Hepatocyte (in vitro differentiated cells): ENCODE measurements at regions not wholly inside any gene's neighbourhood (a gene's known extent, or its start where the extent isn't known, plus 50 kb on each side); places are given as distances from the start of the nearest gene placed in this dataset.

Experiments used
- DNase-seq: peaks from one replicate; pipeline ENCODE4 v3.0.0-alpha.2; 2016; ENCODE audit warnings: low spot score
- H2AFZ ChIP-seq: fragments of 200-600 bp; sonication (generic); 2 replicates; pipeline ENCODE4 v1.6.0; 2016; ENCODE audit warnings: antibody characterized with exemption, mild to moderate bottlenecking
- H3K27ac ChIP-seq: fragments of 200-600 bp; sonication (generic); 2 replicates; pipeline ENCODE4 v1.5.1; 2016; ENCODE audit warnings: mild to moderate bottlenecking
- H3K27me3 ChIP-seq: fragments of 200-600 bp; sonication (generic); 2 replicates; pipeline ENCODE4 v1.6.1; 2016
- H3K36me3 ChIP-seq: fragments of 200-600 bp; sonication (generic); replicated peaks from 2 replicates; pipeline ENCODE4 v1.5.1; 2016; ENCODE audit warnings: low read depth; ENCODE audit not compliant: insufficient read depth
- H3K4me1 ChIP-seq: fragments of 200-600 bp; sonication (generic); 2 replicates; pipeline ENCODE4 v1.5.1; 2016; ENCODE audit warnings: mild to moderate bottlenecking, moderate library complexity; ENCODE audit not compliant: insufficient read depth
- H3K4me2 ChIP-seq: fragments of 200-600 bp; sonication (generic); 2 replicates; pipeline ENCODE4 v1.6.0; 2016
- H3K4me3 ChIP-seq: fragments of 200-600 bp; sonication (generic); 2 replicates; pipeline ENCODE4 v1.5.1; 2016; ENCODE audit warnings: mild to moderate bottlenecking
- H3K79me2 ChIP-seq: fragments of 200-600 bp; sonication (generic); 2 replicates; pipeline ENCODE4 v1.6.0; 2017; ENCODE audit warnings: mild to moderate bottlenecking
- H3K9me2 ChIP-seq: fragments of 200-600 bp; sonication (generic); replicated peaks from 2 replicates; pipeline ENCODE4 v1.6.0; 2017; ENCODE audit warnings: mild to moderate bottlenecking; ENCODE audit not compliant: insufficient read depth
- H3K9me3 ChIP-seq: fragments of 200-600 bp; sonication (generic); 2 replicates; pipeline ENCODE4 v1.5.1; 2016; ENCODE audit warnings: low read depth, mild to moderate bottlenecking
- H4K20me1 ChIP-seq: fragments of 200-600 bp; sonication (generic); 2 replicates; pipeline ENCODE4 v1.6.0; 2016; ENCODE audit warnings: mild to moderate bottlenecking; ENCODE audit not compliant: insufficient read depth, poor library complexity, severe bottlenecking
- EZH2 ChIP-seq: fragments of 200-600 bp; sonication (generic); IDR thresholded peaks from 2 replicates; pipeline ENCODE4 v1.6.1; 2016; ENCODE audit warnings: antibody characterized with exemption, mild to moderate bottlenecking, borderline replicate concordance
- EZH2phosphoT487 ChIP-seq: fragments of 200-600 bp; sonication (generic); IDR thresholded peaks from one replicate; pipeline ENCODE4 v1.6.1; 2018; ENCODE audit warnings: antibody characterized with exemption, mild to moderate bottlenecking, low read depth, moderate library complexity; ENCODE audit not compliant: unreplicated experiment, severe bottlenecking
- WGBS: methylation state at CpG from one replicate; pipeline ENCODE4 v1.1.6; 2016; ENCODE audit warnings: low lambda C conversion rate; ENCODE audit errors: missing lambda C conversion rate; 5-methylcytosine and 5-hydroxymethylcytosine counted together
- TF ChIP-seq, protein P1 (sequence below): fragments of 200-600 bp; sonication (generic); IDR thresholded peaks from 2 replicates; pipeline ENCODE4 v1.5.1; 2016; ENCODE audit warnings: antibody characterized with exemption, mild to moderate bottlenecking; ENCODE audit not compliant: poor library complexity

DNA sequence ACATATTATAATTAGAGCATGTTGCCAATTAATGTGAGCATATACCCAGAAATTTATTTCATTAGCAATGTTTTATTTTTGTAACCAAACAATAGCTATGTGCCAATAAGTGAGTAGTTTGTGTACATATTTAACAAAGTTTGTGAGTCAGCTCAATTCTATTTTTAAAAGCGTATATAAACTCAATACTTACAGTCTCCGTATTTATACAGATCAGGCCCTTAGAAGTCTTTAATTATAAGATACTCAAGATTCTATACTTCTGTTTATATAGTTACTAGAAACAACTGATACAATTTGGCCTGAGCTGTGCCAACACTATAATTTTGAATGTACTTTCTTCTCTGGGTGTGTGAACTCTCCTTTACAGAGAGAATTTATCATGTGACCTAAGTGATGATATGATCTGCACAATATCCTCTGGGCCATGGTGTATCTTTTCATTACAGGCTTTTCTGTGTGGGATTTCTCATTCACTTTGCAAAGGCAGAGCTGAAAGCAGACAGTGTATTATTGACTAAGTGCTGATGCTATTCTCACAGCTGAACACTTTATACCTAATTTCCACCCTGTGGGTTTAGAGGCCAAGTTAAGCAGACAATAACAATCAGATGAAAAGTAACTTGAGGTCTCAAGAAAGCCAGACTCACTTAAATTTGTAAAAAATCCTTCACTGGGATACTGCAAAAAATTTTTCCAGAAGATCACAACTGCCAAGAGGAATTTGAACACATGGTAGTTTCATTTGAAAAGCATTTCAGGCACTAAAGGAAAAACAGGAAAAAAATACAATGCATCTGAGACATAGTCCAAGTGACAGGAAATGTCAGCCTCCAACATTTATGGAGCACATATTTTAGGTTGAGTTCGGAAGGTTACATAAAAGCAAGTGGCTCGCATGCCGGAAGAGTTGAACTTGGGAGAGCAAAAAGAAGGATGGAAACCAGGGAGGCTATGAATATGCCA lies 277.9 kb upstream of the SEMA6D start:
- WGBS, result 70% methylated on average over 5 of the region's 5 CpGs
- H3K27ac ChIP-seq, result no peak overlapping the region
- no peaks in the 10 kb centered on the region for H3K27me3 ChIP-seq
- no peaks in the 10 kb centered on the region for H3K9me2 ChIP-seq
- H3K4me2 ChIP-seq, result no peak overlapping the region
- H3K4me1 ChIP-seq, result peaks cover 3% of the 10 kb centered on the region
- H4K20me1 ChIP-seq, result no peaks in the 10 kb centered on the region
- H3K36me3 ChIP-seq, result no peaks in the 10 kb centered on the region
- no peak overlapping the region for H3K4me3 ChIP-seq
- H3K79me2 ChIP-seq, result no peaks in the 10 kb centered on the region
- no peak overlapping the region for H2AFZ ChIP-seq
- TF ChIP-seq EZH2, result no peak
- TF ChIP-seq EZH2phosphoT487, result no peak
- TF ChIP-seq, protein P1, sequence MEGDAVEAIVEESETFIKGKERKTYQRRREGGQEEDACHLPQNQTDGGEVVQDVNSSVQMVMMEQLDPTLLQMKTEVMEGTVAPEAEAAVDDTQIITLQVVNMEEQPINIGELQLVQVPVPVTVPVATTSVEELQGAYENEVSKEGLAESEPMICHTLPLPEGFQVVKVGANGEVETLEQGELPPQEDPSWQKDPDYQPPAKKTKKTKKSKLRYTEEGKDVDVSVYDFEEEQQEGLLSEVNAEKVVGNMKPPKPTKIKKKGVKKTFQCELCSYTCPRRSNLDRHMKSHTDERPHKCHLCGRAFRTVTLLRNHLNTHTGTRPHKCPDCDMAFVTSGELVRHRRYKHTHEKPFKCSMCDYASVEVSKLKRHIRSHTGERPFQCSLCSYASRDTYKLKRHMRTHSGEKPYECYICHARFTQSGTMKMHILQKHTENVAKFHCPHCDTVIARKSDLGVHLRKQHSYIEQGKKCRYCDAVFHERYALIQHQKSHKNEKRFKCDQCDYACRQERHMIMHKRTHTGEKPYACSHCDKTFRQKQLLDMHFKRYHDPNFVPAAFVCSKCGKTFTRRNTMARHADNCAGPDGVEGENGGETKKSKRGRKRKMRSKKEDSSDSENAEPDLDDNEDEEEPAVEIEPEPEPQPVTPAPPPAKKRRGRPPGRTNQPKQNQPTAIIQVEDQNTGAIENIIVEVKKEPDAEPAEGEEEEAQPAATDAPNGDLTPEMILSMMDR, result no peak
- DNase-seq, result no peak
- H3K9me3 ChIP-seq, result no peaks in the 10 kb centered on the region

DNA sequence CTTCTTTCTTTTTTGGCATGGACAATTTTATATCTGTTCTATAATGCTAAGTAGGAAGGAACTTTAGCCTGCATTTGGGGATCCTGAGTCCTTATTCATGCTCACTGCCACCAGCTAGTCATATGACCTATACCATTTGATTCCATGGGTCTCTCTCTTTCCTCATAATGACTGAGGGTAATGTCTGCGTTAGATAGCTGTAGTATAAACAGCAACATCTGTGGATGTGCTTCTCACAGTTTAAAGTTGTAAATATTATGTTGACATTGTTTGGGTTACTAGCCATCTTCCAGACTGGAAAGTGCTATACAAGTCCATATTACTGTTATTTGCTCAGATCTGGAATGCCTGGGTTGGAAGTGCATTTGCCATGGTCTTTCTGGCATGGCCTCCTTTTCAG lies 274.9 kb upstream of the SEMA6D start:
- Histone ChIP-seq H3K9me2 (no peaks in the 10 kb centered on the region), H3K9me3 (no peaks in the 10 kb centered on the region), H3K27ac (no peak overlapping the region), H3K4me2 (no peak overlapping the region), H4K20me1 (no peaks in the 10 kb centered on the region), H3K4me1 (peaks cover 3% of the 10 kb centered on the region), H2AFZ (no peak overlapping the region), H3K79me2 (no peaks in the 10 kb centered on the region), H3K4me3 (no peak overlapping the region), H3K36me3 (no peaks in the 10 kb centered on the region), H3K27me3 (no peaks in the 10 kb centered on the region)
- WGBS, result 59% methylated on average over 1 of the region's 1 CpG
- no peak for DNase-seq
- TF ChIP-seq EZH2phosphoT487, result no peak
- TF ChIP-seq EZH2, result no peak
- TF ChIP-seq, protein P1, result no peak

- no peak for DNase-seq
- H3K27ac ChIP-seq, result no peak overlapping the region
- H3K36me3 ChIP-seq, result no peaks in the 10 kb centered on the region
- no peaks in the 10 kb centered on the region for H4K20me1 ChIP-seq
- no peaks in the 10 kb centered on the region for H3K27me3 ChIP-seq
- no peak overlapping the region for H3K4me2 ChIP-seq
- 93% methylated on average over 2 of the region's 2 CpGs for whole genome bisulfite sequencing
- TF ChIP-seq EZH2 (no peak), EZH2phosphoT487 (no peak)
- TF ChIP-seq, protein P1, result no peak
- H3K4me1 ChIP-seq, result peaks cover 3% of the 10 kb centered on the region
- no peaks in the 10 kb centered on the region for H3K9me3 ChIP-seq
- H3K79me2 ChIP-seq, result no peaks in the 10 kb centered on the region
- no peak overlapping the region for H2AFZ ChIP-seq
- no peak overlapping the region for H3K4me3 ChIP-seq
- H3K9me2 ChIP-seq, result no peaks in the 10 kb centered on the region
These were observed 273.5 kb upstream of the SEMA6D start for GRCh38 chr15:47443839-47444238.
